GM21737 (cell line): ENCODE measurements at regions not wholly inside any gene's neighbourhood (a gene's known extent, or its start where the extent isn't known, plus 50 kb on each side); places are given as distances from the start of the nearest gene placed in this dataset.

Source experiments
- ATAC-seq: cut with Tn5 transposase; IDR thresholded peaks from one replicate; pipeline ENCODE4 v1.9.1; 2021; ENCODE audit warnings: mild to moderate bottlenecking, moderate library complexity; ENCODE audit not compliant: unreplicated experiment

DNA sequence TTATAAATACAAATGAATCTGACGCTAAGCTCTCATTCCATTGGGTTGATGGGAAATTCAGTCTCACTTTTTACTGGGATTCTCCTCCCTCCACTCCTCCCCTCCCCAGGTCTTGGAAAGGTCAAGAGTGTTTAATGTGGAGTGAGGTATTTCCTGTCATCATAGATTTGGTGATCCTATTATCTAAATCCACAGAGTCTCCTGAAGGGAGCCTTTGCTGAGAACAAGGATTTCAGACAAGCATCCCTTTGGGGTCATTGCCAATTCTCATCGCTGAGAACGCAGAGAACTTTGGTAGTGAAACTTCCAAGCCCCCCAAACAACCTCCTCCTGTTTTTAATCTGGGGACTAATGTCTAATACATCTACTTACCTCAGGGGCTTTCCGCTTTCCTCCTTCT, 297.9 kb downstream of the OTOL1 start:
- ATAC-seq, result no peak

DNA sequence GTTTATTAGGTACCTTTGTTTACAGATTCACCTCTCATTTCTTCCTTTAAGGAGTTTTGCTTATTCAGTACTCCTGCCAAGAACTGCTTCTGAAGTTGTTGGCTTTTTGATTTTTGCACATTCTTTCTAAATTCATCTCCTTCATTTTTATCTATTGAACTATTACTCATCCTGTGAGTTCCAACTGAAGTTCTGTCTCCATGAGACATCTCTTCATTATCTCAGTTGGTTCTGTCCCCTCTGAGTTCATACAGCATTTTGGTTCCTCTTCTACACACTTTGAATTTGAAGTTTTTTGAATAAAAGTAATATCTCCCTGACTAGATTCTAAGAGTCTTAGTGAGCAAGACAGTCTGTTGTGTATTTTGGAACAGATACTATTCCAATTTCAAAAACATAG, 299.7 kb downstream of the OTOL1 start:
- no peak for ATAC-seq

DNA sequence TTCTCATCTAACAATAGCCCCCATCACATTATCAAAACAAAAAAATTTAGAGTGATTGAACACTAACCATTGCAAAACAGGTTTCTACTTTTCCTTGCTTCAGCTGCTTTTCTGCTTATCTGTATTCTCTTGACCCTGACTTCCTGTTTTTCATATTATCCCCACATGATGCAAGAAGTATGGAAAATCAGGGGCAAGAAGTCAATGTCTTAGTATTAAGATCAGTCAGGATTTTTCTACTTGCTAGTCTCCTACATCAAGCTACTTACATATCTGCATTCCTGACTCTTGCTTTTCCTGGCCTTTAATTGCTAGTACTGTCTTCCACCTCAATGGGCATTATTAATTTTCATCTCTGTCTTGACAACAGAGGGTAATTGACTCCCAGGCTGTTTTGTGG, 300.2 kb downstream of the OTOL1 start:
- ATAC-seq, result no peak

DNA sequence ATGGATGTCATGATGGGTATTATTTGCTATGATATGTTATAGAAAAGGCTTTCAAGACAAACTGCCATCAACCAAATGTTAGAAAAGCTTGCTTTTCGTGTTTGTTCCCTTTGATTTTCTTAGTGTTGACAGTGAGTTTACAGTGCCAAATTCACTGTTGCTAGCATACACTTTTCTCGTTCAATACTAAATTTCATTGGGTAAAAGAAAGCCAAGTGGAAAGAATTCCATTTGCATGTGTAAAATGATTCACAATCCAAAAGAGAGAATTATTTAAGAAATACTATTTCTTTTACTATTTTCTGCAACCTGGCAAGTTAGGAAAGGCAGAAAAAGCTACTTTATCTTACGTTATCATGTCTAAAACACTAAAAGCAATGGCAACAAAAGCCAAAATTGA, 301.4 kb downstream of the OTOL1 start:
- no peak for ATAC-seq

DNA sequence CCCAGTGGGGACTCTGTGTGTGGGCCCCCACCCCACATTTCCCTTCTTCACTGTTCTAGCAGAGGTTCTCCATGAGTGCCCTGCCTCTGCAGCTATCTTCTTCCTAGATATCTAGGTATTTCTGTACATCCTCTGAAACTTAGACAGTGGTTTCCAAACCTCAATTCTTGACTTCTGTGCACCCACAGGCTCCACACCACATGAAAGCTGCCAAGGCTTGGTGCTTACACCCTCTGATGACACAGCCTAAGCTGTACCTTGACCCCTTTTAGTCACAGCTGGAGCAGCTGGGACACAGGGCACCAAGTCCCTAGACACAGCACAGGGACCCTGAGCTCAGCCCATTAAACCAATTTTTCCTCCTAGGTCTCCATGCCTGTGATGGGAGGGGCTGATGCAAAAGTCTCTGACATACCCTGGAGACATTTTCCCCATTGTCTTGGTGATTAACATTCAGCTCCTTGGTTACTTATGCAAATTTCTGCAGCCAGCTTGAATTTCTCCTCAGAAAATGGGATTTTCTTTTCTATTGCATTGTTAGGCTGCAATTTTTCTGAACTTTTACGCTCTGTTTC, 304.5 kb downstream of the OTOL1 start:
- no peak for ATAC-seq

DNA sequence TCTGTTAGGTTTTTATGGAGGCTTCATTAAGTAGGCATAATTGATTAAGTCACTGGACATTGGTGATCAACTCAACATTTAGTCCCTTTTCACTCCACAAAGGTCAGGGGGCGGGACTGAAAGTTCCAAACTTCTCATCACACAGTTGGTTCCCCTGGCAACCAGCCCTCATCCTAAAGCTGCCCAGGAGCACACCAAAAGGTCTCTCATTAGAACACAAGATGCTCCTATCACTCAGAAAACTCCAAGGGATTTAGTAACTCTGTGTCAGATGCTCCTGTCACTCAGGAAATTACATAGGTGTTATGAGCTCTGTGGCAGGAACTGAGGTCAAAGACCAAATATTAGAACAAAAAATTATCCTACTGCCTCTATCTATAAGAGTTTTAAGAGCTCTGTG, 321.5 kb downstream of the OTOL1 start:
- ATAC-seq, result no peak

DNA sequence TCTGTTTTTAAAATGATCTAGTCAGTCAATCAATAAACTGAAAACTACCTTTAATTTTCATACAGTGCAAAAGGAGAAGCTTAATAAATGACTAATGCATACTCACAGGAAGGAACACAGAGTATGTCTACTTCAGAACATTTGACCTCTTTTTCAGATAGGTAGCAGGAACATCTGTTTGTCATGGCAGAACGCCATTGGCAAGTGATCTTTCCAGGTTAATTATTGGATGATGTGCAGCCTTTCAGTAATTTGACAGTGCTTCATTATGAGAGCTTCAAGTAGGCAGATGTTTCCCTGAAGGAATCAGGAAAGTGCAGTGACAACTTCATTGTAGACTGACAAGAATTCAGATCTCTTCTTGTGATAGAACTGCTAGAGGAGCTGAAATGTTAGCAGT, 325.0 kb downstream of the OTOL1 start:
- ATAC-seq, result no peak

DNA sequence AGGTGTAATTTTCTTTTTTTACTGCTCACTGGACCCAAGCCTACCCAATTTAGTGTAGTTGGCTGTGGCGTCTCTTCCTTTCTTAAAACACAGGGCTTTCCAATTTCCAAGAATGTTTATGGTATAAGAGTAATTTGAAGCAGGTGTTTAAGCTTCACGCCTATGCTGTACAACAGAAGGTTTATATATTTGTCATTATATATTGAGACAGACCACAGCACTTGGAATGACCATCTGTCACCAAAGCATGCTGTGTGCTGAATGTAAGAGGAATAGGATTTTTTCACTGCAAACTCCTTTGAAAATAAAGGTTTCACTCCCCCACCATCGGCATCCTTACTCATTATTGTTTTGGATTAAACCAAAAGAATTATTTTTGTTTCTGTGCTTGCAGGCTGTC, 325.7 kb downstream of the OTOL1 start:
- ATAC-seq, result no peak

DNA sequence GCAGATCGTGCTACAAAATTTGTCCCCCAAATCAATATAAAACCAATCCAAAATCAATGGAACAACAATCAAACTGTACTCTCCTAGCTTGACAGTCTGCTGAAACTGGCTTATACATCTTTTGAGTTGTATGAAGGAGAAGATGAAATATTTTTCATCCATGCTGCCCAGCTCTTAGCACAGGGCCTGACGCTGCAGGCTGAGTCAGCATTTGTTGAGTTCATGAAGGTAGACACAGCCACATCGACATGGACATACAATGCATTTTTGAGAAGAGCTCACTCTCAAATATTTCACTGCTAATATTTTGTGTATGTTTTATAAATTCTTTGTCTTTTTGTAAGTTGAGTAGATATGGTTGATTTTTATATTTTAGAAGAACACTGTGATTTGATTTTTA, 327.3 kb downstream of the OTOL1 start:
- no peak for ATAC-seq

DNA sequence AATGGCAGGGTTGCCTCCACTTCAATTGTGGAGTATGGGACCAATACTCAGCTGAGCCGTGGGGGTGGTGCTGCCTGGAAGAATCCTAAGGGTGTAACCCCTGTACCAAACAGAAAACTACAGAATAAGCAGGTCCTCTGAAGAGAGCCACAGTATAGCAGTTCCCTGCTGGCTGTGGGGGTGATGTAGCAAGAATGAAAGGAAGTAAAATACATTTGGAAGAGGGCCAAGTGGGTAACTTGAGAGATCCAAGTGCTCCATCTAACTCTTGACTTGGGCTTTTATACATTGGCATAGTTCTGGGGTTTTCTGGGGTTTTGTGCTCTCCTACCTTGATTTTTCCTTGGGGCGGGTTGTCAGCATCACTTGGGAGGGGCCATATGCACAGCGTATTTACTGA, 341.4 kb downstream of the OTOL1 start:
- no peak for ATAC-seq

DNA sequence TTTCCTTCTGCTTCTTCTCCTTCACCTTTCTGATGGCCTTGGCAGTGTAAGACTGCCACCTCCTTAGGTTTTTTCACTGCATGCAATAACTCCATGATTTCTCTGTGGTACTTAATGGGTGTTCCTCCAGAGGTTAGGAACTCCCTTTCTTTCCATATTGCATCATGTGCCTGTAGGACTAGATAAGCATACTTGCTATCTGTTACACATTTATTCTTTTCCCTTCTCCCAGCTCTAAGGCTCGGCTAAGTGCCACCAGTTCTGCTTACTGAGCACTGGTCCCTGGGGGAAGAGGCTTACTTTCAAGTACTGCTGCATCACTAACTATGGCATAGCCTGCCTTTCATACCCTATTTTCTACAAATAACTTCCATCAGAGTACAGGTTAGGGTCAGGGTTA, 351.8 kb downstream of the OTOL1 start:
- ATAC-seq, result no peak

DNA sequence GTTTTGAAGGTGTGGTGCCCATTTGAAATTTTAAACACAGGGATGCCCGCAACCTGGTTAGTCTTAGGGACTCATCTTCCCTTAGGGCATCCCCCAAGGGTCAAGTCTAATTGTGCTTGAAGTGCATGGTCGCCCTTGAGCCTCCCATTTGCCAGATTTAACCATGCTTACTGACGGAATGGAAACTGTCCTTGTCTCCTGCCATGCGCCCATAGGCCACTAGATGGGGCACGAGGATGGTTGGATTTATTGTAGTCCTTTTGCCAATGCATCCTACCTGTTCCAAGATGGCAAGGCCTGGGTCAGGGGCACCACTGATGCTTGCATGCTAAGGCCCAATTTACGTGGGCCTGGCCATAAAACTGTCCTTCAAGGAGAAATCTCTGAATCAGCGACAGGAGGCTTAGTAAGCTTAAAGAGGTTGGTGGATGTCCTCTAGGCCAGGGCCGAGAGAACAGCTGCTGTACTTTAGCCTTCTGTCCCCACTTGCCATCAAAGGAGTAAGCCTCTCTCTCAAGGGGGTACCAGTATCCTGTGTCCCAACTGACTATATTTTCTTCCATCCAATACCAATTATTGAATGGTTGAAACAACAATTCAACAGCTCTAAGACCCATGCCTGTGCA, 355.4 kb downstream of the OTOL1 start:
- ATAC-seq, result peak; percentile 92

DNA sequence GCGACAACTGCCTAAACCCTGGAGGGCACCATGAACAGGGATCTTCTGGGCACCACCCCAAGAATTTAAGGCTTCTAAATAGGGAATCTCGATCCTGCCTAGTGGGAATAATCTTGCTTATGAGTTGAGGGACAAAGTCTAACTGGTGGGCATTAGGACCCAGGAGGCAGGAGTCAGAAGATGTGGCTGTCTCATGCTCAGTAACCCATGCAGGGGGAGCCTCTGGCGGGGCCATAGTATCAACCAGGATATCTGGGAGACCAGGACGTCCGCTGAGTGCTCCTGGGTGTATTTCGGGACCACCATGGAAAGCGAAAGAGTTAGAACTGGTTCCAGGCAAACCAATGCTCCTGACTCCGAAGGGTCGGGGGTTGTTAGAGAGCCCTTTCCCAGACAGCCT, 356.1 kb downstream of the OTOL1 start:
- no peak for ATAC-seq

DNA sequence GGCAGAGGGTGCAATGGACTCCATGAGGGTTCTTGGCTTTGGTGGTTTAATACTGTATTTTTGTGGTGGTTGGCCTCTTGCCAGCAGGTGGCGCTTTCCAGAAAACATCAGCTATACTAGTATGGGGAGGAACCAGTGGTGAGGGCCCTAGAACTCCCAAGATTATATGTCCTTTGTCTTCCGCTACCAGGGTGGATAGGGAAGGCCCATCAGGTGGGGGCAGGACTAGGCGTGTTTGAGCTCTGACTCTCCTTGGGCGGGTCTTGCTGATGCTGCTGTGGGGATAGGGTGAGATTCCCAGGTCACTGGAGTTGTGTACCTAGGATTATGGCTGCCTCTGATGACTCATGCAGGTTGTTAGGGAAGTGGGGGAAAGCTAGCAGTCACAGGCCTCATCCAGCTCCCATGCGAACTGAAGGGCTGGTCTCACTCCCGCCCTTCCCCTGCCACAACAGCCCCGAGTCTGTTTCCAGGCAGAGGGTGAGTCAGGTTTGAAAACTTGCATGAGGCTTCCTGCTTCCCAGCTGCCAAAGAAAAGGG, 357.7 kb downstream of the OTOL1 start:
- ATAC-seq, result no peak

DNA sequence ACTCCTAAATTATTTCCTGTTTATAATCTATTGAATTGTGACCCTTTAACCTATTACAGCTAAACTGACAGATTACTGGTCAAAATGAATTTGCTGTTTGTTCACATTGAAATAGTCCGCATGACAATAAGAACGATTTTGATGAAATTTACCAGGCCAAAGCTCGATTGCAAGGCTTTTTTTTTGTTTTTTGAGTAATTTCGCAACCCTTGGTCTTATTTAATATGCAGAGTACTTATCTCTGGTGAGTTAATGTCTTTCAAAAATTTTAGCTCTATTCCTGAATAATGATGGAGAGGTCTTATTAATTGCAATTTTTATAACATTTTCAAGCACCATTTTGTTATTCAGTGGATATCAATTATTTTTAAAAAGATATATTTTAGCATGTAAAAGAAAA, 362.4 kb downstream of the OTOL1 start:
- ATAC-seq, result no peak

DNA sequence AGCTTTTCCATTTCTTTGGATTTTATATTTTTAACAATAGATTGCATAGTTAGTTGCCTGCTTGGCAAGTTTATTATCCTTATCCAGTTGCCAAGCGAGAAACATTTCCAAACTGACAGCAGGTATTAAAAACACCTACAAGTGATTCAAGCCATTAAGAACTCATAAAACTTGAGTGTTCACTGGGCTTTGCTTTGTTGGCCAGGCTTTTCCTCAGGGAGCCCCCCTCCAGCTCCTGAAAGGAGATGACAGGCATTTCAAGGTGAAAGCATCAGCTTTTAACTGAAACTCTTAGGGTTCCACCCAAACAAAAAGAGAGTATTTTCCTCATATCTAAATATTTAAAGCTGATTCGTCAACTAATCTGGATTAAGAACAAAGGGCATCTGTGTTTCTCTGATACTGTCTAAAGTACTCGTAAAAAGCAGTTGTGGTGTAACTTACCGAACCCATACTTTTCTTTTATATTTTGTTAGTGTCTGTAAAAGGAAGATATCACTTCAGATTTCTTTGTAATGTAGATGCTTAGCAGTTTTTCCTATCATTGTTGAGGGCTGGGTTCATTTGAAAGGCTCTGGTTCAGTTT, 363.4 kb downstream of the OTOL1 start:
- no peak for ATAC-seq

DNA sequence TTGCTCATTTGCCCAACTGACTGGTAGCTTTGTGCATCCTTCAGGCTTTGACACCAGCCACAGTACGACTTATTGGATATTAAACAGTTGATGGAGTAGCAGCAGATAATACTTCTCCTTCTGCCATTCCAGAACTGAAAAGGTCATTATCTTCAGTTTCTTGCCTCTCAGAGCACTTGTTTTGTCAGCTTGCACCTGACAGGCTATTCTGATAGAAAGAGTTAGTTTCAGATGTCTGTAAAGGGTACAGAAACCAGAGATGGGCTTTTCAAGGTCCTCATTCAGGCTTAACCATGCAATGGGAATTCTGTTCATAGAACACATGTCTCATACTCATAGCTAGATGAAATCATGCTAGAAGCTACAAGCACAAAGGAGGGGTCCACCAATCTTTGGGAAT, 367.2 kb downstream of the OTOL1 start:
- no peak for ATAC-seq

DNA sequence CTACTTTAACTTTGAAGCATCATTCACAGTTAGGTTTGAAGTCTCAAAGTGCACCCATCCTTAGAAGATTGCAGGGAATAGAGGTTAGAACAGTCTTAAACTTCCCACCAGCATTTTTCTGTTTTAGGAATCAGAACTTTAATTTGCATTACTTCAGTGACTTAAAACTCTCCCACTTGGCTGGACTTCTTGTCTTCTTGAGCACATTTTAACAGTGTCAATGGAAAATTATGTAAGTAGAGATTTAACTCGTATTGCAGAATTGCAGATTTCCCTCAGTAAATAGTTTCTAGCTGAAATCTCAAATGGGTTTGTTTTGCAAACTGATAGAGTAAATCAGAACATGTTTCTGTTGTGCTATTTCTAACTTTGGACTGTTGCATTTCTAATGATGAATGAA, 369.6 kb downstream of the OTOL1 start:
- no peak for ATAC-seq

DNA sequence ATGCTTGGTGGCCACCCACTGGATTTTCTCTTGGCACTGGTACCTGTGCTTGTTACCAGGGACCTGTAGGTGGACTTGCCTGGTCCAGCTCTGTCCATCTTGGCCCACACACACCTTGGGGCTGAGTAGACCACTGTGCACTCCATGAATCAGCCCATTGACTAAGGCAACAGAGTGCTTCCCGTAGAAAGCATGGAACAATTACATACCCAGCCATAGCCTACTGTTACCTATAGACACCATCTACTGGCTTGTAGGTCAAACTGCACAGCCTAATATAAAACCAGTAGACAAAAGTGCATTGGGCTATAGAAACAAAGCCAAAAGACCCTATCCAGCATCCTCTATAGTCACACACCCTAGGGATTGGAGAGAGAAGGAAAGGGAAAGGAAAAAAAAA, 378.9 kb downstream of the OTOL1 start:
- no peak for ATAC-seq

DNA sequence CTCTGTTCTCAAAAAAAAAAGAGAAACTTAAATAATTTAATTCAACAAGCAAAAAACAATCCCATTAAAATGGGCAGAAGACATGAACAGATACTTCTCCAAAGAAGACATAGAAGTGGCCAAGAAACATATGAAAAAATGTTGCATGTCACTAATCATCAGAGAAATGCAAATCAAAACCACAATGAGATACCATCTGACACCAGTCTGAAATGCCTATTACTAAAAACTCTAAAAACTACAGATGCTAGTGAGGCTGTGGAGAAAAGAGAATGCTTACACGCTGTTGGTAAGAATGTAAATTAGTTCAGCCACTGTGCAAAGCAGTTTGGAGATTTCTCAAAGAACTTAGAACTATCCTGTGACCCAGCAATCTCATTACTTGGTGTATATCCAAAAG, 382.9 kb downstream of the OTOL1 start:
- no peak for ATAC-seq

DNA sequence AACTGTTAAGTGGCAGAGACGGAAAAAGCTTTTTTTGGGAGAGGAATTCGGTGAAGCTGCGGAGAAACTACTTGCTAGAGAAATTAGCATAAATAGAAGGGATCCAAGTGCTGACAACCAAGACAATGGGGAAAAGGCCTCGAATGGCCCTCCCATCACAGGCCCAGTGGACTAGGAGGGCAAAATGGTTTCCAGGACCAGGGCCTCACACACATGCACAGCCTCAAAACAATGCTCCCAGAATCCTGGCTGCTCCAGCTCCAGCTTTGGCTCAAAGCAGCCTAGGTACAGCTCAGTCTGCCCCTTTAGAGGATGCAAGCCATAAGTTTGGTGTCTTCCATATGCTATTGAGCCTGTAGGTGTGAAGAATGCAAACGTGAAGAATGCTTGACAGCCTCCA, 388.2 kb downstream of the OTOL1 start:
- ATAC-seq, result no peak

DNA sequence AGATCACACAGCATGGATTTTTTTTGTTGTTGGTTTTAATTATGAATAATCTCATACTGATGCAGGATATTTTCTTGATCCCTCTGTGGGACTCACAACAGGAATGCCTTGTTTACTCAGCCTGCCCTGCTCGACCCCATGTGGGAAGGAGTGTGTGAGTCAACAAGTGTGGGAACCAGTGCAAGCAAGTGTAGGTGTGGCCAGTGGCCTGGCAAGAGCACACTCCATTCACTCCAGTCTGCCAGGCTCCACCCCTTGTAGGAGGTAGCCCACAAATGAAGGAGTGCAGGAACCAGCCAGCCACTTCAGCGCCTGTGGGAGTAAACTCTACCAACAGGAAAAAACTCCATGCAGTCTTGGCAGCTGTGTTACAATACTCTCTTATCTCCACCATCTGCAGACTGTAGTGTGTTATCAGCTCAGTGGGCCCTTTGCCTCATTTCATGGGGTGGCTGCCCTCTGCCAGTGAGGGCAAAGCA, 393.6 kb downstream of the OTOL1 start:
- ATAC-seq, result no peak

DNA sequence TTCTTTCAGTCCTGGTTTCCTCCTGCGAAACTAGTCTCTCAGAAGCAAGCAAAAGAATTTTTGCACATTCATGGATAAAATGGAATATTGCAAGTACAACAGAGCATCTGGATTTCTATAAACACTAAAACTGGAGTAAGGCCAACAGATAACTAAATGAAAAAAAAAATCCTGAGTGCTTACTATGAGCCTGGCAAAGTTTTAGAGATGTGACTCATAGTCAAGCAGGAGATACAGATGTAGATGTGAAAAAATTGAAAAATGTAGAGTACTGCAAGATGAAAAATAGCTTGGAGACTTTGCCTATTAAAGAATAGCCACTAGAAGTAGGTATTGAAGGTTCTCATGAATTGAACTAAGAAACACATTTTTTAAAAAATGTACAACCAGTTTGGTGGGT, 397.4 kb downstream of the OTOL1 start:
- ATAC-seq, result no peak
